IMR-90 (cell line): ENCODE measurements at regions not wholly inside any gene's neighbourhood (a gene's known extent, or its start where the extent isn't known, plus 50 kb on each side); places are given as distances from the start of the nearest gene placed in this dataset.

Experiments used
- ATAC-seq: fragments of 200-7000 bp; cut with Tn5 transposase; 2 replicates; pipeline ENCODE4 v1.9.1; 2020; ENCODE audit warnings: low read depth, mild to moderate bottlenecking, moderate library complexity
- BruUV-seq: library from RNA; stranded (reverse); fragments of 400-500 nt; replicated peaks from 2 replicates; lab custom pipeline; 2021; lab: Mats Ljungman, UMichigan
- CTCF ChIA-PET: fragments of 300-600 bp; formaldehyde crosslinking; extraction: SDS; loops from one replicate; lab custom pipeline; 2021; ENCODE audit warnings: antibody characterized with exemption; lab: Yijun Ruan, JAX
- POLR2A ChIA-PET: fragments of 300-600 bp; sonication (Branson Sonifier 250); formaldehyde crosslinking; loops from one replicate; lab custom pipeline; 2022; ENCODE audit warnings: antibody characterized with exemption; ENCODE audit not compliant: unreplicated experiment; lab: Charles Lee
- DNase-seq: peaks from one replicate; pipeline ENCODE4 v3.0.0; 2013
- H2AFZ ChIP-seq: replicated peaks from 2 replicates; pipeline ENCODE3; 2013; ENCODE audit warnings: low read length, mild to moderate bottlenecking; ENCODE audit not compliant: poor library complexity
- H2AK5ac ChIP-seq: 2 replicates; pipeline ENCODE4 v1.6.1; 2013; ENCODE audit warnings: low read depth, low read length, inconsistent platforms
- H2AK9ac ChIP-seq: replicated peaks from 2 replicates; pipeline ENCODE3; 2013; ENCODE audit warnings: mild to moderate bottlenecking, low read depth, low read length, moderate library complexity; ENCODE audit not compliant: poor library complexity
- H2BK120ac ChIP-seq: 2 replicates; pipeline ENCODE4 v1.6.1; 2013; ENCODE audit warnings: low read depth, low read length, inconsistent platforms
- H2BK15ac ChIP-seq: 3 replicates; pipeline ENCODE4 v1.6.1; 2013; ENCODE audit warnings: low read depth, low read length, inconsistent platforms
- H2BK20ac ChIP-seq: 2 replicates; pipeline ENCODE4 v1.6.1; 2013; ENCODE audit warnings: low read depth, mild to moderate bottlenecking, inconsistent platforms, low read length, moderate library complexity
- H2BK5ac ChIP-seq: 2 replicates; pipeline ENCODE4 v1.6.1; 2013; ENCODE audit warnings: mild to moderate bottlenecking, low read depth, low read length, inconsistent platforms; ENCODE audit not compliant: poor library complexity, severe bottlenecking
- H3K14ac ChIP-seq: replicated peaks from 2 replicates; pipeline ENCODE4 v1.6.1; 2013; ENCODE audit warnings: low read depth, low read length, inconsistent platforms
- H3K18ac ChIP-seq: 2 replicates; pipeline ENCODE4 v1.6.1; 2013; ENCODE audit warnings: low read depth, low read length, control low read depth
- H3K23ac ChIP-seq: 2 replicates; pipeline ENCODE4 v1.6.1; 2013; ENCODE audit warnings: low read depth, low read length, inconsistent platforms
- H3K27ac ChIP-seq: 2 replicates; pipeline ENCODE4 v1.5.1; 2013; ENCODE audit warnings: mild to moderate bottlenecking, control low read depth, low read length; ENCODE audit not compliant: insufficient read depth
- H3K27me3 ChIP-seq: 2 replicates; pipeline ENCODE4 v1.6.1; 2013; ENCODE audit warnings: low read length; ENCODE audit not compliant: control insufficient read depth, insufficient read depth
- H3K36me3 ChIP-seq: 2 replicates; pipeline ENCODE4 v1.6.1; 2013; ENCODE audit warnings: low read length, mixed read lengths; ENCODE audit not compliant: control insufficient read depth, insufficient read depth
- H3K4ac ChIP-seq: 2 replicates; pipeline ENCODE4 v1.6.1; 2013; ENCODE audit warnings: low read depth, low read length, inconsistent platforms
- H3K4me1 ChIP-seq: 2 replicates; pipeline ENCODE4 v1.6.1; 2013; ENCODE audit warnings: low read length, mixed read lengths; ENCODE audit not compliant: control insufficient read depth, insufficient read depth
- H3K4me2 ChIP-seq: 2 replicates; pipeline ENCODE4 v1.6.1; 2013; ENCODE audit warnings: low read depth, mild to moderate bottlenecking, control low read depth, low read length, moderate library complexity
- H3K4me3 ChIP-seq: 2 replicates; pipeline ENCODE4 v1.5.1; 2013; ENCODE audit warnings: low read depth, mild to moderate bottlenecking, control low read depth, low read length, moderate library complexity; ENCODE audit not compliant: insufficient read depth
- H3K56ac ChIP-seq: 2 replicates; pipeline ENCODE4 v1.6.1; 2013; ENCODE audit warnings: low read length, inconsistent platforms; ENCODE audit not compliant: insufficient read depth; ENCODE audit errors: extremely low read depth
- H3K79me1 ChIP-seq, 2 experiments: 2 replicates each; pipeline ENCODE4 v1.6.1; 2013; ENCODE audit warnings: low read length in 2 of 2, inconsistent platforms in 1 of 2, low read depth in 1 of 2
- H3K9ac ChIP-seq: 2 replicates; pipeline ENCODE4 v1.6.1; 2013; ENCODE audit warnings: low read depth, low read length, control low read depth
- H3K9me1 ChIP-seq: 2 replicates; pipeline ENCODE4 v1.6.1; 2013; ENCODE audit warnings: low read length, inconsistent platforms; ENCODE audit not compliant: insufficient read depth
- H3K9me3 ChIP-seq: 2 replicates; pipeline ENCODE4 v1.6.1; 2013; ENCODE audit warnings: low read length; ENCODE audit not compliant: control insufficient read depth, insufficient read depth
- H4K20me1 ChIP-seq: 2 replicates; pipeline ENCODE4 v1.6.1; 2013; ENCODE audit warnings: low read length, inconsistent platforms; ENCODE audit not compliant: insufficient read depth
- H4K5ac ChIP-seq: 2 replicates; pipeline ENCODE4 v1.6.1; 2013; ENCODE audit warnings: mild to moderate bottlenecking, low read depth, low read length, control low read depth
- H4K8ac ChIP-seq, 2 experiments: 2 replicates each; pipeline ENCODE4 v1.6.1; 2013; ENCODE audit warnings: low read depth in 2 of 2, low read length in 2 of 2, control low read depth in 1 of 2, inconsistent platforms in 1 of 2
- H4K91ac ChIP-seq: 2 replicates; pipeline ENCODE4 v1.6.1; 2013; ENCODE audit warnings: low read depth, low read length, inconsistent platforms; ENCODE audit not compliant: insufficient read depth
- CEBPB ChIP-seq: IDR thresholded peaks from 2 replicates; pipeline ENCODE4 v1.6.1; 2012; ENCODE audit warnings: low read depth, low read length, improper control_type of control experiment
- ELK1 ChIP-seq: fragments of 150-350 bp; IDR thresholded peaks from 2 replicates; pipeline ENCODE4 v1.6.1; 2016; ENCODE audit warnings: low read depth, mild to moderate bottlenecking, low read length, moderate library complexity, borderline replicate concordance
- FOS ChIP-seq: fragments of 150-350 bp; IDR thresholded peaks from 2 replicates; pipeline ENCODE4 v1.6.1; 2016; ENCODE audit warnings: low read depth, low read length
- MAFK ChIP-seq: IDR thresholded peaks from 2 replicates; pipeline ENCODE4 v1.6.1; 2012; ENCODE audit warnings: low read depth, low read length, improper control_type of control experiment
- RAD21 ChIP-seq: IDR thresholded peaks from 2 replicates; pipeline ENCODE4 v1.6.1; 2012; ENCODE audit warnings: low read length, improper control_type of control experiment
- RFX5 ChIP-seq: IDR thresholded peaks from 2 replicates; pipeline ENCODE4 v1.8.0; 2012; ENCODE audit warnings: low read depth, mild to moderate bottlenecking, low read length, moderate library complexity
- WGBS, 2 experiments: methylation state at CpG; one replicate each; pipeline versions ENCODE4 v1.1.5 to v1.1.7; 2013; ENCODE audit warnings: missing lambda C conversion rate in 2 of 2; ENCODE audit not compliant: insufficient read length in 1 of 2; ENCODE audit errors: extremely low coverage in 2 of 2; 5-methylcytosine and 5-hydroxymethylcytosine counted together
- dilution Hi-C: fragments of 300-500 bp; cut with HindIII; formaldehyde crosslinking; loops from one replicate; pipeline ENCODE4 v1.14.3; 2018; ENCODE audit warnings: low sequenced_read_pairs; ENCODE audit not compliant: unreplicated experiment
- in situ Hi-C: fragments of 300-500 bp; cut with MboI; formaldehyde crosslinking; loops from 3 replicates; pipeline ENCODE4 v1.14.3; 2019; ENCODE audit warnings: low sequenced_read_pairs, inconsistent platforms, mixed read lengths
- intact Hi-C: fragments of 100-400 bp; cut with micrococcal nuclease; formaldehyde crosslinking; loops from 2 replicates; pipeline ENCODE4 v1.10.0; 2022
- TF ChIP-seq, protein P1 (sequence below): conservative IDR thresholded peaks from 2 replicates; pipeline ENCODE4 v1.5.1; 2012; ENCODE audit warnings: mild to moderate bottlenecking, low read depth, low read length, improper control_type of control experiment
- TF ChIP-seq, protein P2 (sequence below): fragments of 150-350 bp; IDR thresholded peaks from 2 replicates; pipeline ENCODE4 v1.6.1; 2017; ENCODE audit warnings: mild to moderate bottlenecking, antibody characterized with exemption, low read length, low read depth

DNA sequence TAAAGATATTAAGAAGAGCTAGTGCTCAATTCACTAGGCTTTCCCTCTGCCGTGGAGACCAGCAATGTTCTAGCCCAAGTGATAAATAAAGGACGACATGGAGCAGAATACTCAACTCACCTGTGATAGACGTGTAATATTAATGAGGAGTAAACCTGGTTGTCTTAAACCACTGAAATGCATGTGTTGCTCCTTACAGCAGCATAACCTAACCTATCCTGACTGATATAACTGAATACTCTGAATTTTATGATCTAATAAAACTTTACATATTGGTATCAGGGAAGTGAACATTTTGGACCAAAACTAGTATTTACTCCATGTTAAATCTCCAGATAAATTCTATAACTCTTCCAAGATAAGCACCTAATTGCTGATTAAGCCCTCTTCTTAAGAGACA lies 531.0 kb downstream of the METTL4 start:
- ChIA-PET CTCF (no interaction called here), POLR2A (no interaction called here)
- H3K56ac ChIP-seq: no peak overlapping the region
- no peak overlapping the region for H3K18ac ChIP-seq
- H3K4me2 ChIP-seq: no peak overlapping the region
- H3K4me3 ChIP-seq: no peak overlapping the region
- H3K4me1 ChIP-seq: no peaks in the 10 kb centered on the region
- ATAC-seq: no peak
- H2BK20ac ChIP-seq: no peak overlapping the region
- no peak overlapping the region for H4K8ac ChIP-seq
- no peak overlapping the region for H2AK9ac ChIP-seq
- no peak overlapping the region for H3K9ac ChIP-seq
- H3K4ac ChIP-seq: no peak overlapping the region
- no peaks in the 10 kb centered on the region for H3K9me1 ChIP-seq
- no peak for TF ChIP-seq ELK1
- TF ChIP-seq FOS: no peak
- TF ChIP-seq, protein P1, sequence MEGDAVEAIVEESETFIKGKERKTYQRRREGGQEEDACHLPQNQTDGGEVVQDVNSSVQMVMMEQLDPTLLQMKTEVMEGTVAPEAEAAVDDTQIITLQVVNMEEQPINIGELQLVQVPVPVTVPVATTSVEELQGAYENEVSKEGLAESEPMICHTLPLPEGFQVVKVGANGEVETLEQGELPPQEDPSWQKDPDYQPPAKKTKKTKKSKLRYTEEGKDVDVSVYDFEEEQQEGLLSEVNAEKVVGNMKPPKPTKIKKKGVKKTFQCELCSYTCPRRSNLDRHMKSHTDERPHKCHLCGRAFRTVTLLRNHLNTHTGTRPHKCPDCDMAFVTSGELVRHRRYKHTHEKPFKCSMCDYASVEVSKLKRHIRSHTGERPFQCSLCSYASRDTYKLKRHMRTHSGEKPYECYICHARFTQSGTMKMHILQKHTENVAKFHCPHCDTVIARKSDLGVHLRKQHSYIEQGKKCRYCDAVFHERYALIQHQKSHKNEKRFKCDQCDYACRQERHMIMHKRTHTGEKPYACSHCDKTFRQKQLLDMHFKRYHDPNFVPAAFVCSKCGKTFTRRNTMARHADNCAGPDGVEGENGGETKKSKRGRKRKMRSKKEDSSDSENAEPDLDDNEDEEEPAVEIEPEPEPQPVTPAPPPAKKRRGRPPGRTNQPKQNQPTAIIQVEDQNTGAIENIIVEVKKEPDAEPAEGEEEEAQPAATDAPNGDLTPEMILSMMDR: no peak
- TF ChIP-seq RAD21: no peak
- TF ChIP-seq RFX5: no peak
- TF ChIP-seq, protein P2, sequence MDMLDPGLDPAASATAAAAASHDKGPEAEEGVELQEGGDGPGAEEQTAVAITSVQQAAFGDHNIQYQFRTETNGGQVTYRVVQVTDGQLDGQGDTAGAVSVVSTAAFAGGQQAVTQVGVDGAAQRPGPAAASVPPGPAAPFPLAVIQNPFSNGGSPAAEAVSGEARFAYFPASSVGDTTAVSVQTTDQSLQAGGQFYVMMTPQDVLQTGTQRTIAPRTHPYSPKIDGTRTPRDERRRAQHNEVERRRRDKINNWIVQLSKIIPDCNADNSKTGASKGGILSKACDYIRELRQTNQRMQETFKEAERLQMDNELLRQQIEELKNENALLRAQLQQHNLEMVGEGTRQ: no peak
- no peak for TF ChIP-seq CEBPB
- no peak for TF ChIP-seq MAFK
- no peak overlapping the region for H3K27ac ChIP-seq
- in situ Hi-C loops: no loop called here
- no peak overlapping the region for H3K23ac ChIP-seq
- no peak overlapping the region for H2BK15ac ChIP-seq
- H2BK120ac ChIP-seq: no peak overlapping the region
- H3K9me3 ChIP-seq: 0 out of 2 replicates have a peak, but pooled peaks cover 3% of the 10 kb centered on the region
- H3K14ac ChIP-seq: no peak overlapping the region
- no peak overlapping the region for H4K91ac ChIP-seq
- intact Hi-C loops: no loop called here
- dilution Hi-C loops: no loop called here
- H3K27me3 ChIP-seq: no peaks in the 10 kb centered on the region
- no CpG with 5 or more reads among the region's 3 CpGs for WGBS, 2 experiments
- no peak overlapping the region for H2AK5ac ChIP-seq
- no peak overlapping the region for H4K5ac ChIP-seq
- BruUV-seq: no TSS peak
- H3K79me1 ChIP-seq: no peaks in the 10 kb centered on the region
- DNase-seq: no peak
- H4K20me1 ChIP-seq: no peaks in the 10 kb centered on the region
- H3K36me3 ChIP-seq: no peaks in the 10 kb centered on the region
- H2BK5ac ChIP-seq: no peak overlapping the region
- no peak overlapping the region for H2AFZ ChIP-seq
